HG03469 (cell line): ENCODE measurements at regions not wholly inside any gene's neighbourhood (a gene's known extent, or its start where the extent isn't known, plus 50 kb on each side); places are given as distances from the start of the nearest gene placed in this dataset.

ENCODE experiments used
- ATAC-seq: cut with Tn5 transposase; IDR thresholded peaks from one replicate; pipeline ENCODE4 v1.9.1; 2021; ENCODE audit warnings: mild to moderate bottlenecking, moderate library complexity, moderate number of reproducible peaks; ENCODE audit not compliant: unreplicated experiment

DNA sequence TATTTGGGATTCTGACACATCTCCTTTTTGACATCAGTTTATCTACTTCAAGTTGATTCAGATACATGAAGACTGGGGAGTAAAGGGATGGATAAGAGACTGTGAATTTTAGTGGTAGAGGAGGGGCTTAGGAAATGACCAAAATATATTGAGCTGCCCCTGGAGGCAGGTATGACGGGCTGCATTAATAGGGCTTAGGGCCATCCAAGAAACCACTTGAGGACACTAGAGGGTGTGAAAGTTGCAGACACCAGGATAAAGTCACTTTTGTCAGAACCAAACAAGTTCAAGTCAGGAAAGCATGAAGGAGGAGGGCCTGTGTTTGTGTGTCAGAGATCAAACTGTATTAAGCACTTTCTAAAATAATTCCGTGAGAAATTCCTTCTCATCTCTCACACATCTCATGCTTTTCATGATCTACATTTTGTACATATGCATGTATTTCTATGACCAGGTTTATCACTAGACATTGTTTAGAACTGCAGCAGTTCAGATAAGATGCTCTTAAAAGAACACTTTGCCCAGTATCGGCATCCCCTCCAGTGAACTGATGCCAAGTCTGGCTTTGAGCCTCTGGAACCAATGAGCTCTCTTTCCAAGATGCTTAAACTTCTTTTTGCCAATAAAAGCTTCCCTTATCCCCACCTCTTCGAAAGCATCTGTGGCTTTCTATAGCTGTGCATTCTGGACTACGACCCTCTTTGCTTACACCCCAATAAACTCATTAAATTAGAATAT is 136.9 kb downstream of the SLC38A1 start:
- ATAC-seq, result no peak

DNA sequence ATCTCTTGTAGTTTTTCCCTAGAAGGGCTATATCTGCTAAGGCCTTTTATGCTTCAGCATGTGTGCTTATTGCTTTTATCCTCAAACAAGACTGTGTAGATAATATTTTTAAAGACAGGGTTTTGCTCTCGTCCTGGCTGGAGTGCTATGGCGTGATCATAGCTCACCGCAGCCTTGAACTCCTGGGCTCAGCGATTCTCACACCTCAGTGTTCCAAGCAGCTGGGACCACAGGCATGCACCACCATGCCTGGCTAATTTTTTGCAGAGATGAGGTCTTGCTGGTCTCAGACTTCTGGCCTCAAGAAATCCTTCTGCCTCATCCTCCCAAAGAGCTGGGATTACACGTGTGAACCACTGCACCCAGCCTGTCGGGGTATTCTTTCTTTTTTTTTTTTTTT is 137.3 kb upstream of the SCAF11 start:
- ATAC-seq, result no peak

DNA sequence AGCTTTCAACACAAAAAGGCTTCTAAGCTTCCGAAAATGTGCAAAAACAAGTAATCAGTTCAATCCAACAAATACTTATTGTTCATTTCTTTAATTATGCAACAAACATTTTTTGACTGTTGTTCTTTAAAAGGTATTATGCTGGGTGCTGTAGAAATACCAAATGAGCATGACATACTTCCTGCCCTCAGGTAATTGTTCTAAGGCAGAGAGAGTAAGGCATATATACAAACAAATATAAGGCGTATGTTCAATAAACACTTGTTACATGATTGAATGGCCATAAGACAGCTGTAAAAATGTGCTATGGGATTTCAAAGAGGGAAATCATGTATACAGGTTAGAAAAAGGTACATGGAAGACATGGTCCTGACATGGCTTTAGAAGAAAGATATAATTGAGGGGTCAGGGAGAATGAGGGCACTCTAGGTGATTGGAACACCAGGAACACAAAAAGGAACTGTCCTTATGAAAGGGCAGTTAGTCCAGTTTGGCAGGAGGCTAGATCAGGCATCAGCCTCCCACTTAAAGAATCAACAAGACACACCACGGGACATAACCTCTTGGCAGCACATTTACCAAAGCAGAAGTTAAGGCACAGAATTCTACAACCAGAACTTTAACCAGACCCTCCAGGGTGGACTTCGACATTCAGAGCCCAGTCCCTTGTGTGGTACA is 135.8 kb upstream of the SCAF11 start:
- no peak for ATAC-seq

DNA sequence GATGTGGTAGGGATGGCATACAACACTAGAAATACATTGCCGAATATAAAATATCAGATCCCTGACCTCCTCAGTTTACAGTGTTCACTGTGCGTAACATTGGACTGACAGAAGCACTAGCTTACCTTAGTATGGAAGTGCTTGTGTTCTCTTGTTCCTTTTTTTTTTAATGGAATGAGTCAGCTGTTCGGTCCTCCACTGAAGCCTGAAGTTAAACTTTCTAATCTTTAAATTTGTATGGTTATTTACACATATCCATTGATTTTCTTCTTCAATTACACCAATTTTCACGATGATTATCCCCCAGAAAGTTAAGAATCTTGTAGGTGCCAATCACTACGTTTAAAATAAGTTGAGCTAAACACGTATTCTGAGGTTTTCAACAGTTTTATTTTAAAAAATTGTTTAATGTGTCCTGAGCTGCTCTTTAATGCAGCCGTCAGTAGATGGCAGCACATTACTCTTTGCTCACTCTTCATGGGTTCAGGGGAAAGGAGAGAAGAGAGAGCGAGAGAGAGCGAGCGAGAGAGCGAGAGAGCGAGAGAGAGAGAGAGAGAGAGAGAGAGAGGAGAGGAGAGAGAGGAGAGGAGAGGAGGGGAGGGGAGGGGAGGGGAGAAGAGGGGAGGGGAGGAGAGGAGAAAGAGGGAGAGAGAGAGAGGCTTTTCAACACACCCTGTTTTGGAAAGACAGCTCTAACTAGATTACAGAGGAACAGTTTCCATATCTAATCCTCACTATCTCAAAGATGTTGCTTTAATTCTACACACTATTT is 134.7 kb upstream of the SCAF11 start:
- ATAC-seq, result peak; percentile 65

DNA sequence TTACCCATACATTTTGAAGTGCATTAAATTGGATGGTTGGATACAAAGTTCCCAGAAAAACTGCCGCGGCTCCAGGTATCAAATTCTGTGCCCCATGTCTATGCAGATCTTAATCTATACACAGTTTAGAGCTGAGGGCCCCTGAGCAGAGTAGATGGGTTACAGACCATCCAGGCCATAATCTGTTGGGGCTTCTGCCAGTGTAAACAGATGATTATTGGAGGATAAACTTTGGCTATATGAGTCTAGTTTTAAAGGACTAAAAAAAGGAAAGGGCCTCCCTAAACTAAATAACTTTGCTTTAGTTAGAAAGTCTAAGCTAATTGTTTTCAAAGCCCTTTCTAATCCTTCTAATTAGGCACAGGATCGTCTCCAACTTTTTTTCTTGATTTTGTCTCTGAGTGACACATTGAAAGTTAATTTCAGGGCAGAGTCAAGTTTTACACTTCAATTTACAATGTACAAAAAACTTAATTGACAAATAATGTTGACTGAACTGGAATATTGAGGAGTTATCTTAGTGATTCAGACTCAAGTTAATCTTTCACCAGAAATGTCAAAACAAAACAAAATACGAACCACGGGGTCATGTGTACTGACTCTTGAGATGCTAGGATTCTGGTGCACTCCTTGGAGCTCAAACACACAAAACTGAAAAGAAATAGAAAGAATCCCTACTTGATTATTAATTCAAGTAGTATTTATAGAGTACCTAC is 133.9 kb upstream of the SCAF11 start:
- ATAC-seq, result peak; percentile 8

DNA sequence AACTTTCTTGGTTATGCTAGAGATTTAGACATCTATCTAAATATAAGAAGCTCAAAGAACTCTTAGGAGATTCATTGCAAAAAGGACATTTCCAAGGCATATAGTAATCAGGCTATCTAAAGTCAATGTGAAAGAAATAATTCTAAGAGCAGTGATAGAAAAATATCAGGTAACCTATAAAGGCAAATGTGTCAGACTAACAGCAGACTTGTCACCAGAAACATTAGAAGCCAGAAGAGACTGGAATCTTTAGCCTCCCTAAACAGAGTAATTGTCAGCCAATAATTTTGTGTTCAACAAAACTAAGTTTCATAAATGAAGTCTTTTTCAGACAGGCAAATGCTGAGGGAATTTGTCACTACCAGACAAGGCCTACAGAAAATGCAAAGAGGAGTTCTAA is 122.0 kb upstream of the SCAF11 start:
- ATAC-seq, result no peak

DNA sequence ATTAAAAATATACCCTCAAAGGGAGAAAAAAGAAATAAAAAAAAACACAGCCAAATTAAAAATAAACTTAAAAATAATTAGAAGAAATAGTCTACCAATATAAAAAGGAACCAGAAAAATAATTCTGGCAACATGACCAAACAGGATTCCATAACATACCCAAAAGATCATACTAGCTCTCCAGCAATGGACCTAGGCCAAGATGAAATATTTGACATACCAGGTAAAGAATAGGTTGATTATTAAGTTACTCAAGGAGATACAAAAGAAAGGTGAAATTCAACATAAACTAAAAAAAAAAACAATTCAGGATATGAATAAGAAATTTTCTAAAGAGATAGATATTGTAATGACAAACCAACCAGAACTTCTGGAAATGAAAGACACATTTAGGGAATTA is 121.3 kb upstream of the SCAF11 start:
- no peak for ATAC-seq

DNA sequence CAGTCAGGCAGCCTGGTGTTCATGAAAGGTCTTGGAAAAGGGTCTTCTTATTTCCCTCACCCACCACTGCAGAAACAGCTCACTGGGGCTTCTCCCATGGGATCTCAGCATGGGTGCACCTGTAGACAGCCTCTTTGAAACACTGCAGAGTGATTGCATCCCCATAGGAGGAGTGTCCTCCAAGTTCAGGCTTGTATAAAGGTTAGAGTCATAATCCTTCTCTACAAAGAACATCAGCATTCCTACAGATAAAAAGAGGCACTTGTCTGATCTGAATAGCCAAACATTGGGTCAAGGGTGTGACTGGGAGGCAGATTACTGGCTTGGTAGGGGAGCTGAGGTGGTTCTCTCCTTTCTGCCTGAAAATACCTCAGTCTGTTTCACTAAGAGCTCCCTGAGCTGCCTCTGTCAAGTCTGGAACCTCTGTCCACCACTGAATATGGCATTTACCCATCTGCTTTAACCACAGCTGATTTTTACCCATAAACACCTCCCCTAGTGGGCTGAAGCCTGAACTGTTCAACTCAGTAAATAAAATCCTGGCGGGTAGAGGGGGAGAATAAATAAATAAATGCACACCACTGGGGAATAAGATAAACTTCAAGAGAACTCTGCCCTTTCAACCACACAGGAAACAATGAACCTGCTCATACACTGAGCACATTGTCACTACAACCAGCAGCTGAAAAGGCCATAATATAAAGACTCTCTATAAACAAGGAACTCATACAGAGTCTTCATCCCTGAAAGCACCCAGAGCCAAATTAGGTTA is 120.7 kb upstream of the SCAF11 start:
- no peak for ATAC-seq

DNA sequence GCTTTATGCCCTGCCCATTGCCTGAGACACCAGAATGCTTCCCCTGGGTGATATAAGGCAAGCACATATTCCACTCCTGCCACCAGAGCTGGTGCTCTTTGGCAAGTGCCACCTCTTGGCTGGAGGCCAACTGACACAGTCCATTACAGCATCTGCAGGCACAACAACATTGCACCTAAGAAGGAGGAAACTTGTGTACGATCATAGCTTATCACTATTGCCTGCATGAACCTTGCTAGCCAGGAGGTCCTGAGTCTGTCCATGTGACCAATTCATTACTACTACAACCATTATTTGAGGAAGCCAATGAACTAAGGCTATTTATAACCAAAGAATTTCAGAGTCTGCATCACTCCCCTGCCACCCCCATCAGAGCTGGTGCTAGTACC is 119.8 kb upstream of the SCAF11 start:
- no peak for ATAC-seq

DNA sequence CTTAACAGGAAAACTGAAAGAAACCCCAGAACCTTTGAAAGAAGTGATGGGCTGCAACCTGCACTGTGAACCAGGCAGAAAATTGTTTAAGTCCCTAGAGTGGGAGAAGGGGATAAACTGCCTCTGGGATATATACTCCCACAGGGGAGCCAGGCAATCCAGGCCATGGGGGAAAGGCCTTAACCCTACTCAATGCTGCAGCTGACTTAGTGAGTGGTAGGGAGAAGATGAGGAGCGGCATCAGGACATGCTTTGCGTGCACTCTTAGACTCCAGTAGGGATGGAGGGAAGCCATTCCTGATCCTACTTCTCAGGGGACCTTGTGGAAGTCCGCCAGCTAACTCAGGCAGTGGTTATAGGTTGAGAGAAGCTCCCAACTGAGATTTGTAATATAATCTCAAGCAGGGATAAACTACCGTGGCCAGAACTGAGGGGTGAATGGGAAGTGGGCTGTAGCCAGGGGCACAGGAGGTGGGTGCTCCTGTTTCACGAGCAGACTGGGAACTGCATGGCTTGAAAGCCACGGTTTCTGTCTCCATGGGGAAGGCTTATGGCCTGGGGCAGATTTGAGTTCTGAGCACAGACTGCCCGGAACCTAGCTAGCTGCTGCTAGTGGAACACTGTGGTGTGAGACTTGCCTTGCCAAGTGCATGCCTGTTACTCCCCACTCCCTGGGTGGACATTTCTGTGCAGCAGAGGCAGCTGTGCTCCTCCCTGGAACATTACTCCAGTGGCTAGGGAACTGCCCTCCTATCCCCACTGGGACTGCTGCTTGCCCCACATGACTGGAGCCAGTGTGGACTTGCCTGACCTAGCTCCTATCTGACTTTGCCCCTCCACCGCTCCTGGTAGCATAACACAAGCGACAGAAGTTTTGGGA is 119.2 kb upstream of the SCAF11 start:
- no peak for ATAC-seq

DNA sequence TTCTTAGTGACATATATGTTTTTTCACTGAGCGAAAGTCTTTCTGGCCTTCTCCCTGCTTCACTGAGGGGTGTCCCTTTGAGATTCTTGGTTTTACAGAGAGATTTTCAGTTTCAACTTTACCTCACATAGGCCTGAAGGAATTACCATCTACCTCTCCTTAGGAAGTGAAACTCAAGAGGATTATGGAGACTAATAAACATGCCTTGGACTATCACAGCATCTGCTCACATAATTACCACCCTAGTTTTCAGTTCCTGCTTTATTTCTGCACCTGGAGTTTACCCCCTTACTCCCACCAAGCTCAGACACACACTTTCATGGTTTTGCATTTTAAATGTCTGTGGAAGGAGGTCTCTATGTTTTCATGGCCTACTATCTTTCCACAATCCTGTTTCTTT is 118.3 kb upstream of the SCAF11 start:
- ATAC-seq, result peak; percentile 92

DNA sequence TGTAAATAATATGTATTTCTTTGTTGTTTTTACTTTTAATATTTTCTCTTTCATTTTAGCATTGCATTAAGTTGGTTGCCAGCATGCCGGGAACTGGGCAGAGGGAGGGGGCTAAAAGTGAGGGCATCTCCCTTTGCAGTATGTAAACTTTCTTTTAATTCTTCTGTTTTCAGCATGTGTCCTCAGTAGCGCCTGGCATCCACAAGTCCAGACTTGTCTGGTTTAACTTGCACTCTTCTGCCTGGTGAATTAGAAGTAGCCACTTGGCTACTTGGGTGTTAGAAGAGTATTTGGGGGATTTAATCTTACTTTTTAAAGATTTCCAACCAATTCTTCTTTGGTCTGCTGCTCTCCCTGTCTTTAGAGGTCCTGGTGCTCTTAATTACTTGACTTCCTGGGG is 117.2 kb upstream of the SCAF11 start:
- no peak for ATAC-seq

DNA sequence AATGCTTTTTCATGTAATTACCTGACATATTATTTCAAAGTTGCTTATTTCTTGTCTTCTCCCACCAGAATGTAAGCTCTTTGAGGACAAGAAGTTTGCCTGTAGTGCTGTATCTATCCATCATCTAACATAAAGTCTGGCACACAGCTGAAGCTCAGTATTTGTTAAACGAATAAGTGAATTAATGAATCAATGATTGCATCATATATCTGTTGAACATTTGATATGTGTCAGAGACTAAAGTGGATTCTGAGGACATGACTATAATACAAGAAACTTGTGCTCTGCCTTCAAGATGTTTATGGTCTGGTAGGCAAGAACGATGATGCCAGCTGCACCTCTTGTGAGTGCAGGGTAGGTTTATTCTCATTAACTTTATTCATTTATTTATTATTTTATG is 115.4 kb upstream of the SCAF11 start:
- ATAC-seq, result no peak

DNA sequence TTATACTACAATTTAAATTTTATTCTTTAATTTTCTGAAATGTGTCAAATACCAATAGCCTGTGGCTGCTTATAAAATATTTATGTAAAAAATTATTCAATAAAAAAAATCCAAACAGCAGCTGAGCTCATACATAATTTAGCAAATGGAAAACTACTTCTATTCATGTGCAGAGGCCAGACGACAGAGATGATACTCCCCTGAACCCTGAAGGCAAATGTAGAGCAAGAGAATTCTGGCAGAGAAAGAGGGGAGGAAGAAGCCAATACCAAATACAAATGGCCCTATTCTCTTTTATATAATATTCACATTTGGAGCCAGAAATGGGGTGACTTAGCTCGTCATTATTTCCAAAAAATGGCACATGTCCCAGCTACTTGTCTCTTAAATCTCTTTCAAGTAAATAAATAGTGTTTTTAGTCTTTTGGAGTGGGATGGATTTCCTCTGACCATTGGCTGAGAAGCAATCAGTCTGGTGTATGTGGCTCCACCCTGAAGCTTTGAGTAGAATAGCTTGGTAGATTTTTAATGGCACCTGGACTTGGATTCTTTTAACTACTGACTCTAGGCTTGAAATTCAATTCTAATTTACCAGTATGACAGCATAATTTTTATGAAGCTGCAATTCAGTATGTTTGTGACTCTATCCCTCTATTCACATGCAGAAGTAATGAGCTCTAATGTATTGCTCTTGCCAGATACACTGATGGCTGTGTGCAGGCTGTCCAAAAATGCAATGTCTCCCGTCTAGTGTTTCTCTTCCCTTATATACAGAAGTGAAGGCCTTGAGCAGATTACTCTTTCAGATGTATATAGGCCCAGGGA is 113.4 kb upstream of the SCAF11 start:
- ATAC-seq, result no peak

DNA sequence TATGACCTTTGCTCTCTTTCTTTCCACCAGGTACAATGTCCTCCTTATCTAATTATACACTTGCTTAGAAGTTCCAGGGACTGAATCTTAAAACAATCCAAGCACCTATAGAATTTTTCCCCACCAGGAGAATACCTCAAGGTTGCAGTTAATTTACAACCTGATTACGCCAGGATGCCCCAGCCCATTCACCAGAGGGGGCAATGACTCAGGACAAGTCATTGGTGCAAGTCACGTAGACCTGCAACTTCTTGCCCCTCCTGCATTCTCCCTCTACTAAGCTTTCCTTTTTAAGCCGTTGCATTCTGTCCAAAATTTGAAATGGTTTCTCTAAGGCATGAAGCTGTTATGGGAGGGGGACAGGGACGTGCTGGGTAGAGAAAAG is 111.1 kb upstream of the SCAF11 start:
- no peak for ATAC-seq

DNA sequence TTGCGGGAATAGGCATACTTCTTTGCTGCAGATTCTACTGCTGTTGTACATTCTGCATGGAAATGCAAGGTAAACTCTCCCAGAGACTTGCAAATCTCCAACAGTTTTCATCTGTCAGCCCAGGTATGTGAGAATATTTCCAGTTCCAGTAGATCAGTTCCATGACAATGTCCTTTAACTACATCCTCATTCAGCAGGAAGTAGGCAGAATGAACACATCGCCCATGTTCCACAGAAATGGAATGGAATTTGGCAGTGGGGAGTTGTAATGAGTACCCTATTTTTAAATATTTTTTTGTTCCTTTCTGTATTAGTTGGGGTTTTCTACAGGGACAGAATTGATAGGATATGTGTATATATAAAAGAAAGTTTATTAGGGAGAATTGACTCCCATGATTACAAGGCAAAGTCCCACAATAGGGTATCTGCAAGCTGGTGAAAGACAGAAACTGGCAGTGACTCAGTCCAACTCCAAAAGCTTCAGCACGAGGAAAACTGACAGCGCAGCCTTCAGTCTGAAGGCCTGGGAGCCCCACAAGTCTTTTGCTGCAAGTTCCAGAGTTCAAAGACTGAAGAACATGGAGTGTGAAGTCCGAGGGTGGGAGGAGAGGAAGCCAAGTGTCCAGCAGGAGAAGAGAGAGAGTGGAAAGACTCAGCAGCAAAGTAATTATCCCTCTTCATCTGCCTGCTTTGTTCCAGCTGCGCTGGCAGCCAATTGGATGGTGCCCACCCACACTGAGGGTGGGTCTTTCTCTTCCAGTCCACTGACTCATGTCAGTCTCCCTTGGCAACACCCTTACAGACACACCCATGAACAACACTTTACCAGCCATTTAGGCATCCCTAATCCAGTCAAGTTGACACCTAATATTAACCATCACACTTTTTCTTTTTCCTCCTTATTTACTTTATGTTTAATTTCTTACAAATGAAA is 110.4 kb upstream of the SCAF11 start:
- no peak for ATAC-seq

DNA sequence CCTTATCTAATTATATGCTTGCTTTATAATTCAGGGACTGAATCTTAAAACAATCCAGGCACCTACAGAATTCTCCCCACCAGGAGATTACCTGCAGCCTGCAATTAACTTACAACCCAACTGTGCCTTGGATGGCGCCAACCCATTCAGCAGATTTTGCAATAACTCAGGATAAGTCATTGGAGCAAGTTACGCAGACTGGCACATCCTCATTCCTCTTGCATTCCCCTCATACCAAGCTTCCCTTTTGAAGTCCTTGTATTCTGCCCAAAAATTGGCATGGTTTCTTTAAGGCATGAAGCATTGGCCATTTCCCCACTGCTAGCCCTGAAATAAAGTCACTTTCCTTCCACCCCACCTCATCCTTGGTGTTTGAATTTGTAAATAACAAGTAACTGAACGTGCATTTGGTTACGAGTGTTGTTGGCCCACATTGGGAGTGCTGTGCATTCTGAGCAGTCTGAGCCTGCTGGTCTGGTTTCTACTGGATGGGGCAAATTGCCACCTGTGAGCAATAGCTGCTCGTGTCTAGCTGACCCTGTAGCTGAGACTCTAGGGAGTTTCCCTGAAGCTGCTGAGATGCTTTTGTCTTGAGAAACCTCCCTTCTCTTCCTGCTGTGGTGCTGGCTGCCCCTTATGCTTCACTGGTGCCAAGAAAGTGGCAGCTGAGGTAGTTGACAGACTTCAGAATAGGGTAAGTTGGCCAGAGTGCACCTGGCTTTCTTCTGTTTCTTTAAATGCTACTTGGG is 99.2 kb upstream of the SCAF11 start:
- ATAC-seq, result no peak
